ENCODE measurements at regions not wholly inside any gene's neighbourhood (a gene's known extent, or its start where the extent isn't known, plus 50 kb on each side); places are given as distances from the start of the nearest gene placed in this dataset.
A peak's percentile ranks its signal among the peaks of the same experiment; 100 is the strongest.

- peak overlapping the region in 1 of 4 donors; percentile 70 for H3K4me3 Mint-ChIP-seq
- H3K4me1 Mint-ChIP-seq, result no peaks in the 10 kb centered on the region
- H3K27me3 Mint-ChIP-seq, result peaks cover 2% of the 10 kb centered on the region
- H3K9me3 Mint-ChIP-seq, result peaks cover 3 to 7% (median 5%) of the 10 kb centered on the region in 3 donors
- no peak overlapping the region for H3K27ac Mint-ChIP-seq
- peaks cover 2% of the 10 kb centered on the region for H3K36me3 Mint-ChIP-seq
Measured at GRCh38 chr1:4531842-4532241, 122.6 kb upstream of the AJAP1 start.

GRCh38 chr1:4532656-4533055, 121.8 kb upstream of the AJAP1 start:
- Mint-ChIP-seq H3K4me1 (no peaks in the 10 kb centered on the region), H3K27me3 (peaks cover 2% of the 10 kb centered on the region), H3K4me3 (no peak overlapping the region), H3K27ac (no peak overlapping the region), H3K36me3 (peaks cover 2% of the 10 kb centered on the region), H3K9me3 (peaks cover 3 to 7% (median 5%) of the 10 kb centered on the region in 3 donors)

GRCh38 chr1:4546911-4547310, 107.5 kb upstream of the AJAP1 start:
- H3K36me3 Mint-ChIP-seq, result no peaks in the 10 kb centered on the region
- H3K27me3 Mint-ChIP-seq, result peaks cover 2% of the 10 kb centered on the region
- H3K9me3 Mint-ChIP-seq, result peaks cover 4 to 10% (median 8%) of the 10 kb centered on the region in 3 donors
- H3K4me3 Mint-ChIP-seq, result no peak overlapping the region
- H3K27ac Mint-ChIP-seq, result no peak overlapping the region
- peaks cover 0 to 1% (median 0%) of the 10 kb centered on the region in 3 donors for H3K4me1 Mint-ChIP-seq

GRCh38 chr1:4549930-4550329, 104.5 kb upstream of the AJAP1 start:
- H3K36me3 Mint-ChIP-seq, result no peaks in the 10 kb centered on the region
- peaks cover 9% of the 10 kb centered on the region for H3K27me3 Mint-ChIP-seq

GRCh38 chr1:4550941-4551340, 103.5 kb upstream of the AJAP1 start:
- H3K9me3 Mint-ChIP-seq, result peaks cover 0 to 5% (median 2%) of the 10 kb centered on the region in 3 donors

More at GRCh38 chr1:4549930-4550329, 104.5 kb upstream of the AJAP1 start:
- H3K27ac Mint-ChIP-seq, result no peak overlapping the region
- peaks cover 0 to 5% (median 2%) of the 10 kb centered on the region in 3 donors for H3K9me3 Mint-ChIP-seq
- no peak overlapping the region for H3K4me3 Mint-ChIP-seq
- H3K4me1 Mint-ChIP-seq, result no peaks in the 10 kb centered on the region

DNA sequence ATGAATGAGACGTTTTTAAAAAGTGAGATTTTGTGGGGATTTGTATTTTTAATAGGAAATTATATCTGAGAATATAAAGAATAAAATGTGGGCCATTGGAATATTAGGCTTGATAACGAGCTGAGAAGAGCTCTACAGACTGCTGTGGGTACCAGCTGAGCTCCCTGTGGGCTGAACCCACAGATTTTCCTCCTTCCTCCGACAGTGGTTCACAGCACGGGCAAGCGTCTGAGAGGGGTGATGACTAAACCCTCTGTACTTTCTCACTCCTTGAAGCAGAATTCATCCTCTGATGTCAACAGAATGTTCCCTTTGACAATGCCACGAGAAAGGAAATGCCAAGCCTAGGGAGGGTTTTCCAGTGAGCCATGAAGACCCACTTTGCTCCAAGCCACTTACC, 102.7 kb upstream of the AJAP1 start:
- Mint-ChIP-seq H3K27me3 (peaks cover 9% of the 10 kb centered on the region), H3K9me3 (peaks cover 0 to 5% (median 2%) of the 10 kb centered on the region in 3 donors), H3K4me3 (no peak overlapping the region), H3K27ac (no peak overlapping the region), H3K36me3 (no peaks in the 10 kb centered on the region), H3K4me1 (no peaks in the 10 kb centered on the region)

More at GRCh38 chr1:4550941-4551340, 103.5 kb upstream of the AJAP1 start:
- Mint-ChIP-seq H3K36me3 (no peaks in the 10 kb centered on the region), H3K27me3 (peaks cover 9% of the 10 kb centered on the region), H3K4me3 (no peak overlapping the region), H3K27ac (peak overlapping the region in 1 of 3 donors; percentile 55), H3K4me1 (no peaks in the 10 kb centered on the region)

DNA sequence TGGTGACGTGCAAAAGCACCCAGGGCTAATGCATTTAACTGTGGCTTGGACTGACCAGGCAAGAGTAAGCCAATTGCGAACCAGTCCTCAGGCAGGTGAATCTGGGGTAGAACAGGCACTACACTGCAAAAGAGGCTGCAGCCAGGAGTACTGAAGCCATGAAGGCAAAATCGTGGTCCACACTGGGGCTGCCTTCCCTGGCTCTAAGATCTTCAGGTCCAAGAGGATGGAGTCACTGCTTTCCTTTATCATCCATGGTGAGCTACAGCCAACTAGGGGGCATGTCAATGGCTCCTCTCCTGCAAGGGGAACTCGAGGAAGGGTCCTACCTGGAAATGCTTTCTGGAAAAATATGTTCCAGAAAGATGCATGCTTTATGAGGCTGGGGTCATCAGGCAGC, 100.6 kb upstream of the AJAP1 start:
- H3K27ac Mint-ChIP-seq, result no peak overlapping the region
- H3K27me3 Mint-ChIP-seq, result peaks cover 9% of the 10 kb centered on the region
- no peak overlapping the region for H3K4me3 Mint-ChIP-seq
- peaks cover 0 to 4% (median 2%) of the 10 kb centered on the region in 3 donors for H3K9me3 Mint-ChIP-seq
- no peaks in the 10 kb centered on the region for H3K36me3 Mint-ChIP-seq
- H3K4me1 Mint-ChIP-seq, result no peaks in the 10 kb centered on the region

- Mint-ChIP-seq H3K9me3 (peaks cover 0 to 2% (median 0%) of the 10 kb centered on the region in 3 donors), H3K36me3 (no peaks in the 10 kb centered on the region), H3K4me1 (no peaks in the 10 kb centered on the region), H3K27me3 (peaks cover 11% of the 10 kb centered on the region), H3K27ac (no peak overlapping the region), H3K4me3 (no peak overlapping the region)
Measured at GRCh38 chr1:4554271-4554865, 100.0 kb upstream of the AJAP1 start.

GRCh38 chr1:4557949-4558348, 96.5 kb upstream of the AJAP1 start:
- Mint-ChIP-seq H3K4me1 (no peaks in the 10 kb centered on the region), H3K9me3 (no peaks in the 10 kb centered on the region), H3K4me3 (no peak overlapping the region), H3K27me3 (peaks cover 11% of the 10 kb centered on the region), H3K27ac (no peak overlapping the region), H3K36me3 (no peaks in the 10 kb centered on the region)

- H3K27me3 Mint-ChIP-seq, result peaks cover 4% of the 10 kb centered on the region
- H3K27ac Mint-ChIP-seq, result no peak overlapping the region
- no peaks in the 10 kb centered on the region for H3K36me3 Mint-ChIP-seq
- H3K4me1 Mint-ChIP-seq, result no peaks in the 10 kb centered on the region
- no peak overlapping the region for H3K4me3 Mint-ChIP-seq
- peaks cover 0 to 6% (median 0%) of the 10 kb centered on the region in 3 donors for H3K9me3 Mint-ChIP-seq
Measured at GRCh38 chr1:4561205-4561604, 93.2 kb upstream of the AJAP1 start.

- Mint-ChIP-seq H3K4me1 (no peaks in the 10 kb centered on the region), H3K9me3 (peaks cover 3 to 10% (median 5%) of the 10 kb centered on the region in 3 donors), H3K4me3 (no peak overlapping the region), H3K27ac (no peak overlapping the region), H3K36me3 (no peaks in the 10 kb centered on the region), H3K27me3 (peaks cover 4% of the 10 kb centered on the region)
Measured at GRCh38 chr1:4562321-4562720, 92.1 kb upstream of the AJAP1 start.

GRCh38 chr1:4563586-4563985, 90.8 kb upstream of the AJAP1 start:
- no peak overlapping the region for H3K27ac Mint-ChIP-seq
- no peaks in the 10 kb centered on the region for H3K4me1 Mint-ChIP-seq
- H3K27me3 Mint-ChIP-seq, result peaks cover 4% of the 10 kb centered on the region
- peaks cover 10 to 15% (median 12%) of the 10 kb centered on the region in 3 donors for H3K9me3 Mint-ChIP-seq
- H3K36me3 Mint-ChIP-seq, result no peaks in the 10 kb centered on the region
- no peak overlapping the region for H3K4me3 Mint-ChIP-seq

GRCh38 chr1:4564051-4564450, 90.4 kb upstream of the AJAP1 start:
- no peaks in the 10 kb centered on the region for H3K36me3 Mint-ChIP-seq
- peaks cover 4% of the 10 kb centered on the region for H3K27me3 Mint-ChIP-seq
- no peak overlapping the region for H3K4me3 Mint-ChIP-seq
- H3K4me1 Mint-ChIP-seq, result no peaks in the 10 kb centered on the region
- peaks cover 10 to 15% (median 14%) of the 10 kb centered on the region in 3 donors for H3K9me3 Mint-ChIP-seq
- H3K27ac Mint-ChIP-seq, result no peak overlapping the region

- H3K4me1 Mint-ChIP-seq, result no peaks in the 10 kb centered on the region
- H3K4me3 Mint-ChIP-seq, result no peak overlapping the region
- H3K36me3 Mint-ChIP-seq, result no peaks in the 10 kb centered on the region
- no peak overlapping the region for H3K27ac Mint-ChIP-seq
- peaks cover 4% of the 10 kb centered on the region for H3K27me3 Mint-ChIP-seq
- H3K9me3 Mint-ChIP-seq, result peaks cover 10 to 15% (median 14%) of the 10 kb centered on the region in 3 donors
Measured at GRCh38 chr1:4565166-4565565, 89.2 kb upstream of the AJAP1 start.

- no peaks in the 10 kb centered on the region for H3K4me1 Mint-ChIP-seq
- H3K4me3 Mint-ChIP-seq, result no peak overlapping the region
- H3K36me3 Mint-ChIP-seq, result no peaks in the 10 kb centered on the region
- H3K27me3 Mint-ChIP-seq, result peaks cover 4% of the 10 kb centered on the region
- no peak overlapping the region for H3K27ac Mint-ChIP-seq
- H3K9me3 Mint-ChIP-seq, result peaks cover 10 to 15% (median 14%) of the 10 kb centered on the region in 3 donors
Measured at GRCh38 chr1:4565801-4566449, 88.5 kb upstream of the AJAP1 start.

DNA sequence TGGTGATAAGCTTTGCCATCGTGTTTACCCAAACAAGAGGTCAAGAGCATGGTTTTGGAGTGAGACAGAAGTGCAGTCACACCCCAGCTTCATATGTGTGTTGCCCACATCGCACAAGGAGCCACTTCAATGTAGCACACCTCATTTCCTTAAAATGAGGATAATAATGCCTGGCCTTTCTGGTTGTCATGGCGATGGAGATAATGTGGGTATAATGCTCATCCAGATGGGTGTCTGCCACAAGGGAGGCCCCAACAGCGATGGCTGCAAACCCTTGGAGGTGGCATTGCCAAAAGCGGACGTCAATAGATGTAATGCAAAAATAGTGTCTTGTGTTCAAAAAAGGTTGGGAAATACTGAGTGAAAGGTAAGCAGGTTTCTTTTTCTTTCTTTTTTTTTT, 83.1 kb upstream of the AJAP1 start:
- H3K4me1 Mint-ChIP-seq, result peaks cover 0 to 1% (median 0%) of the 10 kb centered on the region in 3 donors
- peaks cover 4 to 15% (median 14%) of the 10 kb centered on the region in 3 donors for H3K9me3 Mint-ChIP-seq
- H3K27me3 Mint-ChIP-seq, result peaks cover 4% of the 10 kb centered on the region
- H3K27ac Mint-ChIP-seq, result no peak overlapping the region
- H3K36me3 Mint-ChIP-seq, result peaks cover 2% of the 10 kb centered on the region
- H3K4me3 Mint-ChIP-seq, result no peak overlapping the region
